Neural progenitor cell (in vitro differentiated cells): ENCODE measurements at regions not wholly inside any gene's neighbourhood (a gene's known extent, or its start where the extent isn't known, plus 50 kb on each side); places are given as distances from the start of the nearest gene placed in this dataset.

Experiments used
- DNase-seq: peaks from one replicate; pipeline ENCODE4 v3.0.0-alpha.2; 2016; ENCODE audit warnings: low spot score
- H2AFZ ChIP-seq: fragments of 200-600 bp; sonication (generic); replicated peaks from 2 replicates; pipeline ENCODE4 v1.6.1; 2016; ENCODE audit warnings: antibody characterized with exemption
- H3F3A ChIP-seq: fragments of 200-600 bp; sonication (generic); 2 replicates; pipeline ENCODE4 v1.6.1; 2016; ENCODE audit warnings: antibody characterized with exemption, low read depth
- H3K27ac ChIP-seq: fragments of 200-600 bp; sonication (generic); 2 replicates; pipeline ENCODE4 v1.5.1; 2016; ENCODE audit warnings: mild to moderate bottlenecking
- H3K27me3 ChIP-seq: fragments of 200-600 bp; sonication (generic); 2 replicates; pipeline ENCODE4 v1.6.1; 2016; ENCODE audit warnings: mild to moderate bottlenecking, moderate library complexity
- H3K36me3 ChIP-seq: fragments of 200-600 bp; sonication (generic); 2 replicates; pipeline ENCODE4 v1.5.1; 2016
- H3K4me1 ChIP-seq: fragments of 200-600 bp; sonication (generic); 2 replicates; pipeline ENCODE4 v1.6.1; 2016; ENCODE audit warnings: mixed run types
- H3K4me2 ChIP-seq: fragments of 200-600 bp; sonication (generic); 2 replicates; pipeline ENCODE4 v1.6.1; 2016
- H3K4me3 ChIP-seq: fragments of 200-600 bp; sonication (generic); 2 replicates; pipeline ENCODE4 v1.5.1; 2016
- H3K79me2 ChIP-seq: fragments of 200-600 bp; sonication (generic); 2 replicates; pipeline ENCODE4 v1.6.1; 2016; ENCODE audit warnings: low read depth
- H3K9ac ChIP-seq: fragments of 200-600 bp; sonication (generic); 2 replicates; pipeline ENCODE4 v1.6.1; 2016
- H3K9me3 ChIP-seq: fragments of 200-600 bp; sonication (generic); 2 replicates; pipeline ENCODE4 v1.5.1; 2016; ENCODE audit warnings: low read depth
- H4K20me1 ChIP-seq: fragments of 200-600 bp; sonication (generic); 2 replicates; pipeline ENCODE4 v1.6.1; 2016; ENCODE audit warnings: low read depth
- H3K27ac Mint-ChIP-seq: 3 replicates; pipeline ENCODE4 v1.8.0; 2021; ENCODE audit warnings: mixed read lengths
- H3K27me3 Mint-ChIP-seq: 2 replicates; pipeline ENCODE4 v1.8.0; 2022; ENCODE audit warnings: low read depth, mild to moderate bottlenecking, inconsistent platforms, moderate library complexity, mixed read lengths; ENCODE audit not compliant: insufficient read depth
- H3K36me3 Mint-ChIP-seq: 3 replicates; pipeline ENCODE4 v1.8.0; 2021; ENCODE audit warnings: mixed read lengths
- H3K4me1 Mint-ChIP-seq: 3 replicates; pipeline ENCODE4 v1.8.0; 2021; ENCODE audit warnings: mixed read lengths
- H3K4me3 Mint-ChIP-seq: 3 replicates; pipeline ENCODE4 v1.8.0; 2021; ENCODE audit warnings: mild to moderate bottlenecking, moderate library complexity, mixed read lengths
- H3K9me3 Mint-ChIP-seq: 3 replicates; pipeline ENCODE4 v1.8.0; 2020; ENCODE audit warnings: mixed read lengths
- CTCF ChIP-seq: fragments of 200-600 bp; sonication (generic); IDR thresholded peaks from 2 replicates; pipeline ENCODE4 v1.5.1; 2017; ENCODE audit warnings: antibody characterized with exemption, mild to moderate bottlenecking
- EZH2 ChIP-seq: fragments of 200-600 bp; sonication (generic); IDR thresholded peaks from 2 replicates; pipeline ENCODE4 v1.6.1; 2017; ENCODE audit warnings: antibody characterized with exemption, mild to moderate bottlenecking, moderate library complexity
- EZH2phosphoT487 ChIP-seq: fragments of 200-600 bp; sonication (generic); IDR thresholded peaks from 2 replicates; pipeline ENCODE4 v1.6.1; 2017; ENCODE audit warnings: antibody characterized with exemption

GRCh38 chr7:53326634-53327033 lies 291.2 kb downstream of the POM121L12 start:
- H3K27me3 Mint-ChIP-seq, result peaks cover 2% of the 10 kb centered on the region
- TF ChIP-seq EZH2 (no peak), CTCF (no peak), EZH2phosphoT487 (no peak)
- Histone ChIP-seq H3K9ac (no peak overlapping the region), H3K27me3 (no peaks in the 10 kb centered on the region), H3K79me2 (no peaks in the 10 kb centered on the region), H4K20me1 (no peaks in the 10 kb centered on the region), H3K4me2 (peak overlapping the region; percentile 7), H3K36me3 (no peaks in the 10 kb centered on the region), H3K4me3 (no peak overlapping the region), H3K4me1 (peaks cover 15% of the 10 kb centered on the region), H3K9me3 (no peaks in the 10 kb centered on the region), H2AFZ (no peak overlapping the region), H3F3A (peaks cover 7% of the 10 kb centered on the region), H3K27ac (no peak overlapping the region)
- H3K9me3 Mint-ChIP-seq, result peaks cover 10% of the 10 kb centered on the region
- H3K4me1 Mint-ChIP-seq, result peaks cover 5% of the 10 kb centered on the region
- peak; percentile 42 for DNase-seq
- no peak overlapping the region for H3K27ac Mint-ChIP-seq
- H3K4me3 Mint-ChIP-seq, result no peak overlapping the region
- H3K36me3 Mint-ChIP-seq, result no peaks in the 10 kb centered on the region

DNA sequence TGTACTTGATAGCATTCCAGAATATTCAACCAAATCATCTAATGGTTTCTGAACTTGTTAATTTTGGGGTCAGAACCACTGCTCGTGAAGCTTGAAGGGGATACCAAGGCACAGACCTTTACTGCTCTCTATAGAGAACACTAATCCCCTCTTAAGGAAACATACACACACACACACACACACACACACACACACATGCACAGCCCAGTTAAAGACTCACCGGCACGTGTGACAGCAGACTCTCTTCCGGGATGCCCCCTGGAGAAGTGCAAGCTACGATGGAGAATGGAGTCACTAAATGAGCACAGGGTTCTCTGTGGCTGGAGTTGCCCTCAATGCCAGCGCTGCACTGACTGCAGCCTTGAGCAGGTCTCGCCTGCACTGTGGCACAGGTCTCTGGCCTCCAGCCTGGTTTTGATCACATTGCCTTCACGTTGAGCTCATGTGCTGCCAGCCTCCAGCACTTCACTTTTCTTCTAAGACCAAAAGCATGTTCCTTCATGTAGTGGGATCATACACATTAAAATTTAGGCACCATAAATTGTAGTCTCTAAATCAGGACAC lies 300.8 kb downstream of the POM121L12 start:
- Histone ChIP-seq H3K36me3 (no peaks in the 10 kb centered on the region), H3K27ac (no peak overlapping the region), H3K9ac (no peak overlapping the region), H4K20me1 (no peaks in the 10 kb centered on the region), H3K4me3 (no peak overlapping the region), H3K4me2 (no peak overlapping the region), H2AFZ (no peak overlapping the region), H3K4me1 (no peaks in the 10 kb centered on the region), H3K9me3 (peaks cover 10% of the 10 kb centered on the region), H3K27me3 (no peaks in the 10 kb centered on the region), H3K79me2 (no peaks in the 10 kb centered on the region), H3F3A (no peaks in the 10 kb centered on the region)
- no peaks in the 10 kb centered on the region for H3K27me3 Mint-ChIP-seq
- H3K4me1 Mint-ChIP-seq, result no peaks in the 10 kb centered on the region
- H3K36me3 Mint-ChIP-seq, result no peaks in the 10 kb centered on the region
- H3K9me3 Mint-ChIP-seq, result peaks cover 20% of the 10 kb centered on the region
- TF ChIP-seq EZH2, result no peak
- TF ChIP-seq EZH2phosphoT487, result no peak
- no peak for TF ChIP-seq CTCF
- no peak overlapping the region for H3K27ac Mint-ChIP-seq
- no peak overlapping the region for H3K4me3 Mint-ChIP-seq
- no peak for DNase-seq

- Histone ChIP-seq H3K9ac (no peak overlapping the region), H3K4me1 (no peaks in the 10 kb centered on the region), H4K20me1 (no peaks in the 10 kb centered on the region), H3K79me2 (no peaks in the 10 kb centered on the region), H3K4me2 (no peak overlapping the region), H3K4me3 (no peak overlapping the region), H3K27ac (no peak overlapping the region), H3K27me3 (no peaks in the 10 kb centered on the region), H3K36me3 (no peaks in the 10 kb centered on the region), H3F3A (no peaks in the 10 kb centered on the region), H2AFZ (no peak overlapping the region), H3K9me3 (peaks cover 24% of the 10 kb centered on the region)
- no peak for DNase-seq
- no peak overlapping the region for H3K27ac Mint-ChIP-seq
- peaks cover 31% of the 10 kb centered on the region for H3K9me3 Mint-ChIP-seq
- no peaks in the 10 kb centered on the region for H3K27me3 Mint-ChIP-seq
- no peaks in the 10 kb centered on the region for H3K36me3 Mint-ChIP-seq
- H3K4me1 Mint-ChIP-seq, result no peaks in the 10 kb centered on the region
- no peak overlapping the region for H3K4me3 Mint-ChIP-seq
- TF ChIP-seq EZH2, result no peak
Observed at GRCh38 chr7:53340220-53340619, 304.8 kb downstream of the POM121L12 start.

DNA sequence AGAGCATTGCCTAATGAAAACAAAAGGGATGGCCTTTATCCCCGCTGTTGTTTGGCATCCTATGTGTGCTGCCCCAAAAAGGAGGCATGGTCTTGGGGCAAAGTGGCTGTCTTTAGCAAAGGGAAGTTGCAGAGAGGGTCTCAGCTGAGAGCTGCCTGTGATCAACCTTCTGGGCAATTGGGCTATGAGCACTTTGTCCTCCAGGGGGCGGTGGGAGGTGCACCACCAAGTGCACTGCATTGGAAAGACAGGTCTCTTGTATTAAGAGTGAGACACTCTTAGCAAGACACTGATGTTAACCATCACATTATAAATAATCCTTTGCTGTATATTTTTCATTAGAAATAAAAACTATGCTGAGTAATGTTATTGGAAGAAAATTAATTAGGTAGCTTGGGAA lies 314.8 kb downstream of the POM121L12 start:
- no peak overlapping the region for H3K27ac ChIP-seq
- no peak overlapping the region for H3K4me2 ChIP-seq
- no peak overlapping the region for H3K4me3 ChIP-seq
- Mint-ChIP-seq H3K9me3 (peaks cover 5% of the 10 kb centered on the region), H3K27me3 (no peaks in the 10 kb centered on the region), H3K27ac (no peak overlapping the region), H3K4me3 (no peak overlapping the region), H3K4me1 (no peaks in the 10 kb centered on the region), H3K36me3 (no peaks in the 10 kb centered on the region)
- H3K4me1 ChIP-seq, result no peaks in the 10 kb centered on the region
- H3F3A ChIP-seq, result no peaks in the 10 kb centered on the region
- peak; percentile 83 for TF ChIP-seq CTCF
- no peak for TF ChIP-seq EZH2
- no peak for TF ChIP-seq EZH2phosphoT487
- H3K9me3 ChIP-seq, result peaks cover 5% of the 10 kb centered on the region
- no peaks in the 10 kb centered on the region for H3K36me3 ChIP-seq
- H3K79me2 ChIP-seq, result no peaks in the 10 kb centered on the region
- H2AFZ ChIP-seq, result no peak overlapping the region
- H3K9ac ChIP-seq, result no peak overlapping the region
- H4K20me1 ChIP-seq, result no peaks in the 10 kb centered on the region
- DNase-seq, result peak; percentile 74
- no peaks in the 10 kb centered on the region for H3K27me3 ChIP-seq
